ENCODE measurements at regions not wholly inside any gene's neighbourhood (a gene's known extent, or its start where the extent isn't known, plus 50 kb on each side); places are given as distances from the start of the nearest gene placed in this dataset.
"Not testable (repeated sequence)": the region's sequence is repeated elsewhere in the genome, so short reads cannot be mapped to it uniquely, and the experiment has no call there.

DNA sequence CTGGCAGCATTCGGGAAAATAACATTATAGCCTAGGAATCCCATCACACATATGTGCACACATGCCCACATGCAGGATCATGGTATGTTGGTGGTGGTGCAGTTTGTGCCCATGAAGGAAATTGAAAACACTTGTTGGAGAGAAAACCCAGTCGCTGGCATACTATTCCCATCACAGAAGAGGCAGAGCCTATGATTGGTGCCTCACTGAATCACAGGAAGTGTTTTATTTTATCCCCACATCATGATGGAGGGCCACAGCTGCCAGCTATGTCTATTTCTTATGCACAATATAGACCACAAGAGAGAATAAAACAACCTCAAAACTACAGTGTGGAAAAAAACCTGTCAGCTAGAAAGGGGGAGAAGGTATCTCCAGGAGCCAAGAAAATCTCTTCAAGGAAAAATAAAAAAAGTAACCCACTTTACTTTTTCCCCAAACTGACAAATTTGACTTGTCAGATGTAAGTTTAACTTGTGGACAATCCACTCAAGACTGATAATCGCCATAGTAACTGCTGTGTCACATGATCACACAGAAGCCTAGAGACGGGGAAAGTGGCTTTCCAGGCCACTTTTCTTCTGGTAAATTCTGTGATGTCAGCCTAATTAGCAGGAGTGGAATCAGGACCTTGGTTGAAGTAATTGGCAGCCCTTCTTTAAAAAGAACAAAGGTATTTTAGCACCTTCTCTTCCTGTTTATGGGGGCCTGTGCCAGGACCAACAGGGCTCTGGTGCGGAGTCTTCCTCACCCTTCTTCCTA lies 100.0 kb upstream of the PLGLB2 start:
- H3K4me1 ChIP-seq; H3K27ac ChIP-seq; H3K4me3 ChIP-seq; H3K9me3 ChIP-seq; H3K36me3 ChIP-seq; H3K27me3 ChIP-seq; DNase-seq; intact Hi-C loops (cut with DNase I): not testable (repeated sequence)
- 51 to 56% methylated on average over 3 to 4 of the region's 5 CpGs for WGBS, 2 donors

DNA sequence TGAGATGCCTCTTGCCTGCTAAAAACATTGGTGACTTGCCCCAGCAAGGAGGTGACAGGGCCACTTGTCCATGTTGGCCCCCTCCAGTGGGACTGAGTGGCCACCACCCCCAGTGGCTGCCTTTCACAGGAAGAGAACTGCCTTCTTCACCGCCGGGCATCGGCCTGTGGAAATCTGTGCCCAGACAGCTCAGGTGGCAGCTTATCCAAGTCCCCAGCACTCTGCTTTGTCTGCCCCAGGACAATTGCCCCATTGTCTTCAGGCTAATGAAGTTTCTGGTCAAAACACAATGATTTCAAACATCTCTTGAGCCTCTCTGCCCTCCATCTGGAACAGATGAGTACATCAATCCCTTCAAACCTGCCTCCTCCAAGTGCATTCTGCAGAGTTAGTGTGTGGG lies 99.1 kb upstream of the PLGLB2 start:
- DNase-seq; H3K27ac ChIP-seq; H3K4me1 ChIP-seq; H3K36me3 ChIP-seq; H3K27me3 ChIP-seq; intact Hi-C loops (cut with DNase I); H3K9me3 ChIP-seq; H3K4me3 ChIP-seq: not testable (repeated sequence)
- WGBS, 2 donors = no CpG with 5 or more reads among the region's 3 CpGs

DNA sequence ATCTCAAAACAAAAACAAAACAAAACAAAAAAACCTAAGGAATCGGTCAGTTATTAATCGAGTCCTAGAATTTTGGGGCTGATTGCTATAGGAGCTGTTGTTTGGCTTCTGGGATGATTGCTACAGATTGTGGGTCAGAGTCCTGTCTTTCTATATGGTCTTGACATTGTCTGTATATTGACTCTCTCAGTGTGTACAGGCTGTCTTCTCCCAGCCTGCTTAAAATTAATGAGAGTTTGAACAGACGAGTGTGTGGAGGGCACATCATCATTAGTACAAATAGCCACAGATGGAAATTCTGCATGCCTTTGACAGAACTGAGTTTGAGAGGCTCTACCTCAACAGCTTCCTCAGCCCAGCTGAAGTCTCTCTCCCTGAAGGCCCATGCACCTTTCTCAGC lies 98.0 kb upstream of the PLGLB2 start:
- H3K4me1 ChIP-seq; H3K27me3 ChIP-seq; intact Hi-C loops (cut with DNase I); H3K36me3 ChIP-seq; H3K27ac ChIP-seq; H3K4me3 ChIP-seq; DNase-seq; H3K9me3 ChIP-seq: not testable (repeated sequence)
- 84 to 94% methylated on average over 3 of the region's 3 CpGs for WGBS, 2 donors

DNA sequence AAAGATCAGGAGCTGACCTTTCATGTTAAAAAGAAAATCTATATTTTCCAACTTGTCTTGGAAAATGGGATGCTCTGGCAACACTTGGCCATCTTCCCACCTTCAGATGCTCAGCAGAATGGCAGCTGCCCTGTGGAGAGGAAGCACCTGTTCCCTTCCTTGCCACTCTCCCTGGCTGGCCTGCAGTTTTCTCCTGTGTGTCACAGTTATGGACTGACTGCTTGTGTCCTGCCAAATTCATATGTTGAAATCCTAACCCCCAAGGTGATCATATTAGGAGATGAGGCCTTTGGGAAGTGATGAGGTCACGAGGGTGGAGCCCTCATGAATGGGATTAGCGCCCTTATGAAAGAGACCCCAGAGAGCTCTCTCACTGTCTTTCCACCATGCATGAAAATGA lies 97.0 kb upstream of the PLGLB2 start:
- WGBS, 2 donors = 100% methylated on average over 2 of the region's 2 CpGs

DNA sequence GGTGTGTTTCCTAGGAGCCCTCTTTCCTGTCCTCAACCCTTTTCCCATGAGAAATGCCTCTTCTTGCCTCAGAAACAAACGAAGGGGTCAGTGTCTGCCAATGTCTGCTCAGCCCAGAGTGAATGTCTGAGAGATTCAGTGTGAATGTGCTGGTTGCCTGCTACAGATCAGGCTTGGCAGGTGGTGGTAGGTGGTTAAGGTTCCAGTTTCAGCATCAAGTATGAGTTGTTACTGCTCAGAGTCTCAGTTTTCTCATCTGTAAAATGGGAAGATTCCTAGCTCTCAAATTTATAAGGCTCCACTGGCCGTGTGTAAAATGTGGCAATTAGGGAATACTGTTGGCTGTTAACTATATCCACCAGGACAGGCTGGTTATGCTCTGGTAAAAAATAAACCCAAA lies 96.3 kb upstream of the PLGLB2 start:
- H3K4me3 ChIP-seq = not testable (repeated sequence)

More for the DNA sequence above, 97.0 kb upstream of the PLGLB2 start:
- DNase-seq; H3K4me3 ChIP-seq; H3K27me3 ChIP-seq; intact Hi-C loops (cut with DNase I); H3K36me3 ChIP-seq; H3K4me1 ChIP-seq; H3K9me3 ChIP-seq; H3K27ac ChIP-seq: not testable (repeated sequence)

DNA sequence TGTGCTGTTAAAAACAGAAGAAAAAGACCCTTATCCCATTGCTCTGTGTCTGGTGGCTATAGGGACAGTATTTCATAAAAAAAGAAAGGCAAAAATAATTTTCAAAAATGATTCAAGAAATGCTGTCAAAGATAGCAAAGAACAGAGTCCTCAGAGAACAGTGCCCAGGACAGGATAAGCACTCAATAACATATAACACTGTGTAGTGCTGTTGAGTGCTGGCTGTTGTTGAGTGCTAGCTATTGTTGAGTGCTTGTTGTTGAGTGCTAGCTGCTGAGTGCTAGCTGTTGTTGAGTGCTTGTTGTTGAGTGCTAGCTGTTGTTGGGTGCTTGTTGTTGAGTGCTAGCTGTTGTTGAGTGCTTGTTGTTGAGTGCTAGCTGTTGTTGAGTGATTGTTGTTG lies 94.5 kb upstream of the PLGLB2 start:
- H3K36me3 ChIP-seq; intact Hi-C loops (cut with DNase I); H3K9me3 ChIP-seq; DNase-seq; H3K27me3 ChIP-seq; H3K27ac ChIP-seq; H3K4me3 ChIP-seq; H3K4me1 ChIP-seq: not testable (repeated sequence)

More for the DNA sequence above, 96.3 kb upstream of the PLGLB2 start:
- H3K27ac ChIP-seq; intact Hi-C loops (cut with DNase I); H3K36me3 ChIP-seq; DNase-seq; H3K4me1 ChIP-seq; H3K27me3 ChIP-seq; H3K9me3 ChIP-seq: not testable (repeated sequence)
- WGBS, 2 donors = 91 to 97% methylated on average over 2 of the region's 2 CpGs

DNA sequence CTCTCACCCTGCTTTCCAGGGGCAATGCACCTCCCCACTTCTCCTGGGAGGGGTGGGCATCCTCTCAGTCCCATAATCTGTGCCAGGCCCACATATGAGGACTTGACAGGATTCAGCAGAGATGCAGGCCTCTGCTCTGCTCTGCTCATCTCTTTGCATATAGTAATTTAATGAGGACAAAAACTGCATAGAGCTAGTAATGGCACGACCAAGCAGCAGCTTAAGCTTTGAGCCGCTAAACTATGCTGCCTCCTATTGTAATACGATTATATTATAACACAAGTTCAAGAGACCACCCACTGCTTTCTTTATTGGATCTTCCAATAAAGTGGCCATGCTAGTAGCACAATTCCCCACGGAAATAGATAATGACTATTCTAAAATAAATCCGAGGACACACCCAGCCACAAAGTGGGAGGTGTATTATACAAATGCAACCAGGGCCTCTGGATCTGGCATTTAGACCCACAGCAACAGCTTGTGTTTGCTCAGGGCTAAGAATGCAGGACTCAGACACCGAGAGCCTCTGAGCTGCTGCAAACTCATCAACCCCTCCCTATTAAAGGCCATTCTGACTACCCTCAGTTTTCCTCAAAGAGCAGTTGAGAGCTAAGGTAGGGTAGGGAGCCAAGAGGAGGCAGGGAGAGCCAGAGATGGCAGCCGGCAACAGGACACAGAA lies 93.6 kb upstream of the PLGLB2 start:
- H3K27ac ChIP-seq; H3K9me3 ChIP-seq; H3K4me3 ChIP-seq; intact Hi-C loops (cut with DNase I); H3K36me3 ChIP-seq; H3K27me3 ChIP-seq; H3K4me1 ChIP-seq; DNase-seq: not testable (repeated sequence)
- 54 to 69% methylated on average over 6 of the region's 7 CpGs for WGBS, 2 donors

DNA sequence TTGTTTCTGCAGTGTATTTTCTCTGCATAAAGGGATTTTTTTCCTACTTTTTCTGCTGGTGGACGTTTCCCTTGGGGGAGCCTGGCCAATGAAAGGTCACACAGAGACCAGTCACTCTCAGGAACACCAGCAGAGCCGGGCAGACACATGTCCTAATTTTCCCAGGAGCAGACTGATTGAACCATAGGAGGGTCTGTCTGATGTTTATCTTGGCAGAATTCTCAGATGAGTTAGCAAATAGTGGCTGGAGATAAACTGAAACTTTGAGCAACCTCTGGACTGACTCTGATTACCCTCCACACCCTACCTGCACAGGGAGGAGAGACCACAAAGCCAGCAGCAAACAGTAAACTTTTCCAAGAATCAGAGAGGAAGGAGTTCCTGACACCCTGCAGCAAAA lies 90.0 kb upstream of the PLGLB2 start:
- DNase-seq; H3K27me3 ChIP-seq; H3K36me3 ChIP-seq; H3K27ac ChIP-seq; H3K4me3 ChIP-seq; intact Hi-C loops (cut with DNase I); H3K4me1 ChIP-seq; H3K9me3 ChIP-seq: not testable (repeated sequence)
- 13 to 36% methylated on average over 1 of the region's 2 CpGs for WGBS, 2 donors

DNA sequence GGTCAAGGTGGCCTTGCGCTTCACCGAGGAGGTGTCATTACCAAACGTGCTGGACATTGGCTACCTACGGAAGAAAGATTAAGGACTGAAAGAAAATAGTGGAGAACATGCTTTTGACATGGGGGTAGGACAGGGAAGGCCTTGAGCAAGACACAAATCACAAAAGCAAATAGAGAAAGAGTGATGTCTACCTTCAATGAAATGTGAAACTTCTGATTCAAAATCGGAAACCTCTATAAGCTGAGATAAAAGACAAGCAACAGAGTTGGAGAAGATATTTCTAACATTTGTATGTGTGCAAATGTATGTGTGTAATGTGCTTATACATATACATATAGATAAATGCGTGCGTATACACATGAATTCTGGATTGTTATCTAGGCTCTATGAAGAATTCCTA lies 89.5 kb upstream of the PLGLB2 start:
- H3K4me3 ChIP-seq; H3K27me3 ChIP-seq; H3K9me3 ChIP-seq; H3K27ac ChIP-seq; H3K36me3 ChIP-seq; intact Hi-C loops (cut with DNase I); H3K4me1 ChIP-seq; DNase-seq: not testable (repeated sequence)
- 46 to 61% methylated on average over 2 to 3 of the region's 7 CpGs for WGBS, 2 donors

DNA sequence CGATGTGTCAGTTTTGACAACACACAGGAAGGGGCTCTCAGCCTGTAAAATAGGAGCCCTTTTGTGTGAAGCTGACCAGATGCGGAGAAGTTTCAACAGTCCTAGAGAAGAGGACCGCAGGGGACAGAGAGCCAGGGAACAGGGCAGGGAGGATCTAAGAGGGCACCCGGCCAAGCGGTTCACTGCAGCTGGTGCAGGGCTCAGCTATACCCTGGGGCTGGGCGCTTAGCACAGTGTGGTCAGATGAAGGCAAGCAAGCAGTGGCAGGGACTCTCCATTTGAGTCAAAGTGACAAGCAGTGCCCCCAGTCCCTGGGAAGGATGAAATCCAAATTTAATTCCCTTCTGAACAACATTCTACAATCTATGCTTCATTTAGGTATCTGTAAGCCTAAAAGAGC lies 88.9 kb upstream of the PLGLB2 start:
- DNase-seq; H3K9me3 ChIP-seq; H3K27ac ChIP-seq; H3K4me3 ChIP-seq; H3K36me3 ChIP-seq; intact Hi-C loops (cut with DNase I); H3K27me3 ChIP-seq; H3K4me1 ChIP-seq: not testable (repeated sequence)
- 19 to 78% methylated on average over 5 of the region's 6 CpGs for WGBS, 2 donors

DNA sequence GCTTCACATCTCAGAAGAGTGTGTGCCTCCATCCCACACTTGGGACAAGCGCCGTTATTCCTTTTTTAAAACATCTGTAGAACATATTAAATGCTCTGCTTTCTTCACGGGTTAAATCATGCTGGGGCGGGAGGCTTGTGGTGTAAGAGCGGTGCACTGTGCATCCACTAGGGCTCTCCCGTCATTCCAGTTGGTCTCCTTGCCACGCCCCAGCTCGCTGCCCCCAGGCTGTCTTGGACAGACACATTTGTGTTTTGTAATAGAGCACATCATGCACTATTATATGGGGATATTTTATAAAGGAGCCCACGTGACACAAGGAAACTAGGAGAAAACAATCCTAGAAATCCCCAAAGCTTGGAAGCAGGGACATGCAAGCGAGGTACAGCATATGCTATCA lies 87.7 kb upstream of the PLGLB2 start:
- H3K27ac ChIP-seq; H3K27me3 ChIP-seq; H3K9me3 ChIP-seq; H3K36me3 ChIP-seq; DNase-seq; H3K4me3 ChIP-seq; intact Hi-C loops (cut with DNase I); H3K4me1 ChIP-seq: not testable (repeated sequence)
- WGBS, 2 donors = 78 to 93% methylated on average over 9 of the region's 10 CpGs

DNA sequence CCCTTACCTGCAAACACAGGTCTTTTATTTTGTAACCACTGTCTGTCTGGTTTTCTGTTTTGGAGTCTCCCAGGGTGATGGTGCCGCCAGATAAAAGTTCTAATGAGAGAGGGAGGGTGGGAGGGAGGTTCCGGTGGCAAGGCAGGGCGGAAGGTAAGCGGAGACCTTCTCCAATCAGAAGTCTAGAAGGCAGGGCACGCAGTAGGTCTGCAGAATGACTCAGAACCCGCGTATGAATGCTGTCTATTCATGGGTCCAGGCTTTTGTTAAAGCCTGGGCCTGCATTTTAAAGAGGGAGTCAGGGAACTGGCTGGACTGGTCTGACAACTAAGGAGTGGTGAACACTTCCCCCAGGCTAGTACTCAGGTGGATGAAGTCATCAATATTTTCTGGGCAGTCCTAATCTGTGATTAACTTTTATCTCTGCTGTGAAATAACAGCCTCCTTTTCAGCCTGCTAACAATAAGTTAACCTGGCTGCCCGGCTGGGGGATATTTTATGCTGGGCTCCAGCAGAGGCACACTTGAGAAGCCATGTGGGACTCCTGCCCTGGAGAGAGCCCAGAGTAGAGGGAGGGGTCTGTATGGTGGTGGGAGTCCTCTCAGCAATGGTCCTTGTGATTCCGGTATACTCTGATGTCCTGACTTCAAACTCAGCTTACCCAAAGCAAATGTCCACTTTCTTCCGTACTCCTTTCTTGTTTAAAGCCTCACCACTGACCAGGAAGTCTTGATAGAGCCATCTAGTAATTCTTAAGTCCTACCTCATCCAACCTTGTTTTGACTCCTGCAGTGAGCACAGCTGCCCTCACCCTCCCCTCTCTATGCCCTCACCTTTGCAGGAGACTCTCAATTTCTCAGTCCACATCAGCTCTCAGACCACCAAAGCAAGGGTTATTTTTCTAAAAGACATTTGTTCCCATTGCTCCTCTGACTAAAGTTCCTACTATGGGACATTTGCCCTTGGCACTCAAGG lies 85.3 kb upstream of the PLGLB2 start:
- 26 to 66% methylated on average over 9 to 10 of the region's 10 CpGs for WGBS, 2 donors
- intact Hi-C loops (cut with DNase I) = not testable (repeated sequence)

DNA sequence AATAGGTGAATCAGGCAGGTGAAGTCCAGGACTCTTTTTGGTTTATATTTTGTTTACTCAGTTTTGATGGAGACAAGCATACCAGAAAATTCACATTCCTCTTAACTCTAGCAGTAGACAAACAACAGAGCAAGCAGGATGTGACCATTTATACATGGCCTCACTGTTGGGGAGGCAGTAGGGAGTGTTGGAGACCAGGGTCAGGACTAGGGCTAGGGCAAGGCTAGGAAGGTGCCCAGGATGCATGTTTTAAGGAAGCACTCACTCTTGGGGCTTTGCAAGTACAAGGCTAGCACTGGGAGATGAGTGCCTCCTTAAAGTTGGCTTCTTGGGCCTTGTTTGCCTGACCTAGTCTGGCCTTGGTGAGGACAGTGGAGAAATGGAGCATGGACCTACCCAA lies 84.5 kb upstream of the PLGLB2 start:
- H3K27me3 ChIP-seq; H3K4me3 ChIP-seq; DNase-seq; H3K36me3 ChIP-seq; intact Hi-C loops (cut with DNase I); H3K27ac ChIP-seq; H3K9me3 ChIP-seq; H3K4me1 ChIP-seq: not testable (repeated sequence)

More for the DNA sequence above, 85.3 kb upstream of the PLGLB2 start:
- not testable (repeated sequence) for DNase-seq, H3K4me3 ChIP-seq, H3K9me3 ChIP-seq, H3K4me1 ChIP-seq, H3K27me3 ChIP-seq, H3K36me3 ChIP-seq, H3K27ac ChIP-seq
